RWPE2 (cell line): ENCODE measurements at regions not wholly inside any gene's neighbourhood (a gene's known extent, or its start where the extent isn't known, plus 50 kb on each side); places are given as distances from the start of the nearest gene placed in this dataset.
A peak's percentile ranks its signal among the peaks of the same experiment; 100 is the strongest.

Source experiments
- ATAC-seq: fragments of 200-7000 bp; cut with Tn5 transposase; 3 replicates; pipeline ENCODE4 v1.9.1; 2021; ENCODE audit warnings: low read depth
- DNase-seq: peaks from one replicate; pipeline ENCODE4 v3.0.0-alpha.2; 2020; ENCODE audit warnings: low spot score
- H3K27ac ChIP-seq: fragments of 450-650 bp; 2 replicates; pipeline ENCODE4 v1.5.1; 2017; ENCODE audit warnings: mild to moderate bottlenecking; ENCODE audit not compliant: poor library complexity, severe bottlenecking
- H3K27me3 ChIP-seq: fragments of 250-450 bp; sonication (Bioruptor Pico); 2 replicates; pipeline ENCODE4 v1.5.1; 2021; ENCODE audit warnings: mild to moderate bottlenecking, moderate library complexity; ENCODE audit not compliant: insufficient read depth, poor library complexity, severe bottlenecking
- H3K36me3 ChIP-seq: fragments of 250-450 bp; sonication (Bioruptor Pico); 2 replicates; pipeline ENCODE4 v1.5.1; 2020; ENCODE audit warnings: low read depth, mild to moderate bottlenecking, moderate library complexity
- H3K4me1 ChIP-seq: fragments of 250-450 bp; sonication (Bioruptor Pico); 2 replicates; pipeline ENCODE4 v1.5.1; 2021; ENCODE audit warnings: mild to moderate bottlenecking, moderate library complexity; ENCODE audit not compliant: insufficient read depth, poor library complexity, severe bottlenecking
- H3K4me3 ChIP-seq: fragments of 250-450 bp; sonication (Bioruptor Pico); 2 replicates; pipeline ENCODE4 v1.5.1; 2021; ENCODE audit warnings: mild to moderate bottlenecking, moderate library complexity; ENCODE audit not compliant: severe bottlenecking
- H3K9me3 ChIP-seq: fragments of 250-450 bp; sonication (Bioruptor Pico); 2 replicates; pipeline ENCODE4 v1.5.1; 2021; ENCODE audit warnings: mild to moderate bottlenecking, moderate library complexity; ENCODE audit not compliant: severe bottlenecking
- TF ChIP-seq, protein P1 (sequence below): fragments of 450-650 bp; IDR thresholded peaks from one replicate; pipeline ENCODE4 v1.5.1; 2017; ENCODE audit warnings: mild to moderate bottlenecking, moderate library complexity; ENCODE audit not compliant: poor library complexity, severe bottlenecking

DNA sequence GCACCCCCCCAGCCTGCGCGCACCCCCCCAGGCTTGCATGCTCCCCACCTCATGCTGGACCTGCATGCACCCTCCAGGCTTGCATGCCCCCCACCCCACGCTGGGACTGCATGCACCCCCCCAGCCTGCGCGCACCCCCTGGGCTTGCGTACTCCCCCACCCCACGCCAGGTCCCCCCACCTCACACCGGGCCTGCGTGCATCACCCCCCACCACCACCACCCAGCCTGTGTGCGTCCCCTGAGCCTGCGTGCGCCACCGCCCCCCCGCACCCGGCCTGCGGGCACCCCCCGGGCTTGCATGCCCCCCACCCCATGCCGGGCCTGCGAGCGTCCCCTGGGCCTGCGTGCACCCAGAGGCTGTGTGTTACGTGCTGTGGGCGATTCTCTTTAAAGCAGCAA is 61.0 kb upstream of the SLCO4A1 start:
- Histone ChIP-seq H3K27ac (no peak overlapping the region), H3K27me3 (peaks cover 80% of the 10 kb centered on the region), H3K4me3 (no peak overlapping the region), H3K36me3 (no peaks in the 10 kb centered on the region), H3K9me3 (no peaks in the 10 kb centered on the region), H3K4me1 (no peaks in the 10 kb centered on the region)
- DNase-seq (no peak), ATAC-seq (no peak)
- TF ChIP-seq, protein P1, sequence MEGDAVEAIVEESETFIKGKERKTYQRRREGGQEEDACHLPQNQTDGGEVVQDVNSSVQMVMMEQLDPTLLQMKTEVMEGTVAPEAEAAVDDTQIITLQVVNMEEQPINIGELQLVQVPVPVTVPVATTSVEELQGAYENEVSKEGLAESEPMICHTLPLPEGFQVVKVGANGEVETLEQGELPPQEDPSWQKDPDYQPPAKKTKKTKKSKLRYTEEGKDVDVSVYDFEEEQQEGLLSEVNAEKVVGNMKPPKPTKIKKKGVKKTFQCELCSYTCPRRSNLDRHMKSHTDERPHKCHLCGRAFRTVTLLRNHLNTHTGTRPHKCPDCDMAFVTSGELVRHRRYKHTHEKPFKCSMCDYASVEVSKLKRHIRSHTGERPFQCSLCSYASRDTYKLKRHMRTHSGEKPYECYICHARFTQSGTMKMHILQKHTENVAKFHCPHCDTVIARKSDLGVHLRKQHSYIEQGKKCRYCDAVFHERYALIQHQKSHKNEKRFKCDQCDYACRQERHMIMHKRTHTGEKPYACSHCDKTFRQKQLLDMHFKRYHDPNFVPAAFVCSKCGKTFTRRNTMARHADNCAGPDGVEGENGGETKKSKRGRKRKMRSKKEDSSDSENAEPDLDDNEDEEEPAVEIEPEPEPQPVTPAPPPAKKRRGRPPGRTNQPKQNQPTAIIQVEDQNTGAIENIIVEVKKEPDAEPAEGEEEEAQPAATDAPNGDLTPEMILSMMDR: no peak

DNA sequence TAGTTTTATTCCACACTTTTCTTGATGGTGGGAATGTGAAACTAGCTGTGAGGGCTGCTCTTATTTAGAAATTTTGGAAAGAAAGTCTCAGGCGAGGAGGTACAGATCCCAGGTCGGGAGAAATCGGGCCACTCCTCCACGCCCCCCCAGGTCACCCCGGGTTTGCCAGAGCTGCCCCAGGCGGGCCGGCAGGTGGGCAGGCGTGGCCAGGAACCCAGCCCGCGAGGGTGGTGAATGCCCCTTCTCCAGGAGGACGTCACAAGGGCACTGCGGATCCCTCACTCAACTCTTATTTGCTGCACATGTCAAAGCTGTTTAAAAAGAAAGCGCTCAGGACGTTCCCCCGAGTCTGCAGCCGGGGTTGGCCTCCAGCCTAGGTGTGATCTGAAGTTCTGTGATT is 60.5 kb upstream of the SLCO4A1 start:
- TF ChIP-seq, protein P1: no peak
- ATAC-seq: peak; percentile 9; the same call in 2 of the 3 replicates
- Histone ChIP-seq H3K9me3 (no peaks in the 10 kb centered on the region), H3K4me1 (no peaks in the 10 kb centered on the region), H3K36me3 (no peaks in the 10 kb centered on the region), H3K4me3 (no peak overlapping the region), H3K27ac (no peak overlapping the region), H3K27me3 (peaks cover 75% of the 10 kb centered on the region)
- DNase-seq: no peak

DNA sequence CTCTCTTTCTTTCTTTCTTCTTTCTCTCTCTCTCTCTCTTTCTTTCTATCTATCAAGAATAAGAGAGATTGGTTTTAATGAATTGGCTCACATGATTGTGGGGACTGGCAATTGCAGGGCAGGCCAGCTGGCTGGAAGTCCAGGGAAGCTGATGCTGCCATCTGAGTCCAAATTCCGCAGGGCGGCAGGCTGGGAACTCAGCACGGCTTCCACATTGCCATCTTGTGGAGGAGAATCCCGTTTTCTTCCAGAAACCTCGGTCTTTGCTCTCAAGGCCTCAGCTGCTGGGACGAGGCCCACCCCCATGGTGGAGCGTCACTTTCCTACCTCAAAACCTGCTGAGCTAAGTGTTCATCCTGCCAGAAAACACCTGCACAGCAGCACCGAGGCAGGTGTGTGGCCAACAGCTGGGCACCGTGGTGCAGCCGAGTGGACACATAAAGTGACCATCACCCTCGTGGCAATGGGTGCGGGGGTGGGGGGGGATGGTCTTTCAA is 58.8 kb upstream of the SLCO4A1 start:
- TF ChIP-seq, protein P1: peak; percentile 50
- no peak overlapping the region for H3K4me3 ChIP-seq
- no peaks in the 10 kb centered on the region for H3K36me3 ChIP-seq
- ATAC-seq: peak; percentile 4; the same call in 1 of the 3 replicates
- no peak for DNase-seq
- peaks cover 59% of the 10 kb centered on the region for H3K27me3 ChIP-seq
- peaks cover 7% of the 10 kb centered on the region for H3K4me1 ChIP-seq
- no peak overlapping the region for H3K27ac ChIP-seq
- no peaks in the 10 kb centered on the region for H3K9me3 ChIP-seq

DNA sequence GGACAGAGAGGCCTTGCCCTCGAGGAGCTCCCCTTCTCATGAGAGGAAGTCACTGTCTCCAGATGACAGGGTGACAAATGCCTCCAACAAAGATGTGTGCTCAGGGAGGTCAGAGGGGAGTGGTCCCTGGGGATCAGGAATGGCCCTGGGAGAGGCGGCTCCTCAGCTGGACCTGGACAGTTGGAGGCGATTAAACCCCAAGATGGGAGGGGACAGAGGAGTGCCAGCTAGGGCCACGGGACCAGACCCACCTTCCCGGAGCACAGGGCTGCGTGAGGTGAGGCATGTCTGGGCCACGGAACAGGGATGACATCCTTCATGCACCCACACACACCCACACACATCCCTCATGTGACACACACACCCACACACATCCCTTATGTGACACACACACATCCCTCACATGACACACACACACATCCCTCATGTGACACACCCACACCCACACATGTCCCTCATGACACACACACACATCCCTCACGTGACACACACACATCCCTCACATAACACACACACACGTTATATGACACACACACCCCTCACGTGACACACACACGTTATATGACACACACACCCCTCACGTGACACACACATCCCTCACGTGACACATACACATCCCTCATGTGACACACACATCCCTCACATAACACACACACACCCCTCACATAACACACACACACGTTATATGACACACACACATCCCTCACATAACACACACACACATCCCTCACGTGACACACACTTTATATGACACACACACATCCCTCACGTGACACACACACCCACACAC is 57.4 kb upstream of the SLCO4A1 start:
- TF ChIP-seq, protein P1: no peak
- no peak for DNase-seq
- no peak for ATAC-seq

DNA sequence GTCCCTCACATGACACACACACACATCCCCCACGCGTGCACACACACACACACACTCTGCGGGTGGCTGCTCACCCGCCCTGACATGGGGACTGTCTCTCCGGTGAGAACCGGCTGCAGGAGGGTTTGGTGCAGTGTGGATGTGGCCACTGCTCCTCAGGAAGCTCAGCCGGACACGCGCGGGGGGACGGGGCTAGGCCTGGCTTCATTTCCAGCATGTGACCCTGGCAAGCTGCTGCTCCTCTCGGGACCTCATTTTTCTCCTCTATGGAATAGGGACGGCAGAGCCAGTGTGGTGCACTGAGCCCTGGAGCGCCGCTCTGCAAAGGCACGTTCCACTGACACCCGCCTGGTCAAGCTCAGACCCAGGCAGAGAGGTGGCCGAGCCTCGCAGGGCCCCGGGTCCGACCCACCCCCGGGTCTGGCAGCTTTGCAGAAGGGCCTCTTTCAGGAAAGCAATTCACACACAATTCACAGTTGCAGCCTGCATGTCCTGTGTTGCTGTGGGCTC is 56.8 kb upstream of the SLCO4A1 start:
- DNase-seq (no peak), ATAC-seq (no peak)
- no peaks in the 10 kb centered on the region for H3K36me3 ChIP-seq
- H3K27me3 ChIP-seq: peaks cover 43% of the 10 kb centered on the region
- TF ChIP-seq, protein P1: no peak
- peaks cover 23% of the 10 kb centered on the region for H3K4me1 ChIP-seq
- no peaks in the 10 kb centered on the region for H3K9me3 ChIP-seq
- no peak overlapping the region for H3K4me3 ChIP-seq
- no peak overlapping the region for H3K27ac ChIP-seq

More for the DNA sequence above, 57.4 kb upstream of the SLCO4A1 start:
- Histone ChIP-seq H3K27ac (no peak overlapping the region), H3K4me1 (peaks cover 17% of the 10 kb centered on the region), H3K4me3 (no peak overlapping the region), H3K9me3 (no peaks in the 10 kb centered on the region), H3K27me3 (peaks cover 49% of the 10 kb centered on the region), H3K36me3 (no peaks in the 10 kb centered on the region)
